ENCODE measurements at regions not wholly inside any gene's neighbourhood (a gene's known extent, or its start where the extent isn't known, plus 50 kb on each side); places are given as distances from the start of the nearest gene placed in this dataset.

DNA sequence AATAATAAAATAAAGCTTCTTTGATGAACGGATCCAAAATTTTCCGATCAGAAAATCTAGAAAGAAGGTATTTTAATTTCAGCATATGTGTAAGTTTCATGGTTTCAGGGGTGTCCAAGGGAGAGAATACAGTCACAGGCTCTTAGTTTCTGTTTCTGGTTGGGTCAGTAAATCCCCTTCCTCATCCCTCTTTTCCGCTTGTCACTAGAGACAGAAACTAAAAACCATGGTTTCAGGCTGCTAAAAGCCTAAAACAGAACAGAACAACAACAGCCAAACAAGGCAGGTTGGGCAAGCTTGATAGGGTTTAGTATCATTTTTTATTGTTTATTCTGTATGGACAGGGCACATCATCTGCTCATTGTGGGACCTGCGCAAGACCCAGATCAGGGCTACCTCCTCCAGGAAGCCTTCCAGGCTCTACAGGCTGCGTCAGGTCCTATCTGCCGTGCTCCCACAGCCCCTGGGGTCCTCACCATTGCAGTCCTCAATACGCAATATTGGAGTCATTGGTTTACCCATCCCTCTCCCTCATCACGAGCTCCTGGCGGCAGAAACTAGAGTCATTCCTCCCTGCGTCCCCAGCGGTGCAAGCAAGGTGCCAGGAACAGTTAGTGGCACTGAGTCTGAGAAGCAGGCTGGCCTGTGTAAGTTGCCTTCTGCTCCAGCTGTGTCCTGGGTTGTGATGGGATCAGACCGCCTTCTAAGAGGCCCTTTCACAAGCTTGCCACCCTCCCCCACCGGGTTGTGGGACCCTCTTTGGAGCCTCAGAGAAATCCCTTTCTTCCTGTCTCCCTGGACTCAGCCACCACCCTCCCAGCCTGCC is 70.2 kb upstream of the CUX1 start:
- Histone ChIP-seq H3K36me3 (no peaks in the 10 kb centered on the region), H3K27ac (no peak overlapping the region), H3K4me3 (no peak overlapping the region), H3K4me1 (peaks cover 0 to 7% (median 5%) of the 10 kb centered on the region in 4 donors), H3K27me3 (no peaks in the 10 kb centered on the region), H3K9me3 (no peaks in the 10 kb centered on the region)
- no peak for DNase-seq
- TF ChIP-seq, protein P1, sequence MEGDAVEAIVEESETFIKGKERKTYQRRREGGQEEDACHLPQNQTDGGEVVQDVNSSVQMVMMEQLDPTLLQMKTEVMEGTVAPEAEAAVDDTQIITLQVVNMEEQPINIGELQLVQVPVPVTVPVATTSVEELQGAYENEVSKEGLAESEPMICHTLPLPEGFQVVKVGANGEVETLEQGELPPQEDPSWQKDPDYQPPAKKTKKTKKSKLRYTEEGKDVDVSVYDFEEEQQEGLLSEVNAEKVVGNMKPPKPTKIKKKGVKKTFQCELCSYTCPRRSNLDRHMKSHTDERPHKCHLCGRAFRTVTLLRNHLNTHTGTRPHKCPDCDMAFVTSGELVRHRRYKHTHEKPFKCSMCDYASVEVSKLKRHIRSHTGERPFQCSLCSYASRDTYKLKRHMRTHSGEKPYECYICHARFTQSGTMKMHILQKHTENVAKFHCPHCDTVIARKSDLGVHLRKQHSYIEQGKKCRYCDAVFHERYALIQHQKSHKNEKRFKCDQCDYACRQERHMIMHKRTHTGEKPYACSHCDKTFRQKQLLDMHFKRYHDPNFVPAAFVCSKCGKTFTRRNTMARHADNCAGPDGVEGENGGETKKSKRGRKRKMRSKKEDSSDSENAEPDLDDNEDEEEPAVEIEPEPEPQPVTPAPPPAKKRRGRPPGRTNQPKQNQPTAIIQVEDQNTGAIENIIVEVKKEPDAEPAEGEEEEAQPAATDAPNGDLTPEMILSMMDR (IDR thresholded peaks at IDR 0.05): no peak
- no peak for TF ChIP-seq POLR2A (IDR thresholded peaks at IDR 0.05)

DNA sequence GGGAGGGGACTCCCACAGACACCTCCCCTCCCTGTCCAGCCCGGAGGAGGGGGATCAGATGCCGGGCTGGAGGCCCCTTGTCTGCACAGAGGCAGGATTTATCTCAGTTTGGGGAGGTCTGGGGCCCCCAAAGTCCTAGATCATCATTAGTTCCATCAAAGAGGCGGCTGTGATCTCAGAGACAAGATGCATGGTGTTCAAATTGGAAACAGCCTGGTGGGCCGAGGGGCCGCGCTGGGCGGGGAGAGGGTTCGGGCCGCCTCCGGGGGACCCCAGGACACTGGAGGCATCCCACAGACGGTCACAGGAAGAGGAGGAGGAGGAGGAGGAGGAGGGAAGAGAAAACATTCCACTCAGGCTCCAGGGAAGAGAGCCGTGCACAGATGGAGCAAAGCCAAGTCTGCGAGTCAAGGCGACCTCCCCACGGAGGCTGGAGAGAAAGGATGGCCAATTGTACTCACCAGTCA is 69.5 kb upstream of the CUX1 start:
- Histone ChIP-seq H3K27me3 (no peaks in the 10 kb centered on the region), H3K4me1 (peaks cover 0 to 7% (median 3%) of the 10 kb centered on the region in 4 donors), H3K27ac (no peak overlapping the region), H3K9me3 (no peaks in the 10 kb centered on the region), H3K4me3 (no peak overlapping the region), H3K36me3 (no peaks in the 10 kb centered on the region)
- DNase-seq: no peak
- TF ChIP-seq POLR2A (IDR thresholded peaks at IDR 0.05): no peak
- TF ChIP-seq, protein P1 (IDR thresholded peaks at IDR 0.05): no peak

DNA sequence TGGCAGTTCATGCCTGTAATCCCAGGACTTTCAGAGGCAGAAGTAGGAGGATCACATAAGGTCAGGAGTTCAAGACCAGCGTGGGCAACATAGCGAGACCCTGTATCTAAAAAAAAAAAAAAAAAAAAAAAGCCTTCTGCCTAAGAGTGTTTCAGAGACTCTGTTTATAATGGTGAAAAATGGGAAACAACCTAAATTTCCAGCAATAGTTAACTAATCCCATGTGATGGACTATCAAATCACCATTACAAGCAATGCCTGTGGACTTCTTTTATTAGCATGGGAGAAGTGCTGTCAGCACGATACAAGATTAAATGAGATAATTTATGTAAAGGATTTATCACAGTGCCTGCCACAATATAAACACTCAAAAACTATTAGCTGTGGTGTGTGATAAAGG is 67.5 kb upstream of the CUX1 start:
- Histone ChIP-seq H3K27ac (no peak overlapping the region), H3K4me3 (no peak overlapping the region), H3K9me3 (no peaks in the 10 kb centered on the region), H3K27me3 (no peaks in the 10 kb centered on the region), H3K36me3 (no peaks in the 10 kb centered on the region), H3K4me1 (no peaks in the 10 kb centered on the region)
- DNase-seq: no peak
- TF ChIP-seq POLR2A (IDR thresholded peaks at IDR 0.05): no peak
- TF ChIP-seq, protein P1 (IDR thresholded peaks at IDR 0.05): no peak

DNA sequence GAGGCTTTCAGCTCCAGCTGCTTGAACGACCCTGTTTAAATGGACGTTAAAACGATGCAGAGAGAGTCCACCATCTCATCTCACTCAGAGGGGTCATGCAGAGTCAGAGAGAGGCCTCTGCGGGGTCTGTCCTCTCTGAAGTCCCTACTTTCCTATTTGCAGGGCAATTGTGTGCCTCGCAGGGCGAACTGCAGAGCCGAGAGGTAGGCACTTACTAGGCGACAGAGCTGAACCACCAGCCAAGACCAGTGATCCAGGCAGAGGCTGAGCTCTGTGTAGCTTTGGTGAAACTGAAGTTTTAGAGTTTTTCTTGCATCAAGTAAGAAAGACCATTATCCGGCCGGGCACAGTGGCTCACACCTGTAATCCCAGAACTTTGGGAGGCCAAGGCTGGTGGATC is 64.1 kb upstream of the CUX1 start:
- Histone ChIP-seq H3K27ac (no peak overlapping the region), H3K9me3 (no peaks in the 10 kb centered on the region), H3K36me3 (no peaks in the 10 kb centered on the region), H3K4me3 (no peak overlapping the region), H3K27me3 (no peaks in the 10 kb centered on the region), H3K4me1 (no peaks in the 10 kb centered on the region)
- TF ChIP-seq, protein P1 (IDR thresholded peaks at IDR 0.05): no peak
- TF ChIP-seq POLR2A (IDR thresholded peaks at IDR 0.05): no peak
- no peak for DNase-seq

DNA sequence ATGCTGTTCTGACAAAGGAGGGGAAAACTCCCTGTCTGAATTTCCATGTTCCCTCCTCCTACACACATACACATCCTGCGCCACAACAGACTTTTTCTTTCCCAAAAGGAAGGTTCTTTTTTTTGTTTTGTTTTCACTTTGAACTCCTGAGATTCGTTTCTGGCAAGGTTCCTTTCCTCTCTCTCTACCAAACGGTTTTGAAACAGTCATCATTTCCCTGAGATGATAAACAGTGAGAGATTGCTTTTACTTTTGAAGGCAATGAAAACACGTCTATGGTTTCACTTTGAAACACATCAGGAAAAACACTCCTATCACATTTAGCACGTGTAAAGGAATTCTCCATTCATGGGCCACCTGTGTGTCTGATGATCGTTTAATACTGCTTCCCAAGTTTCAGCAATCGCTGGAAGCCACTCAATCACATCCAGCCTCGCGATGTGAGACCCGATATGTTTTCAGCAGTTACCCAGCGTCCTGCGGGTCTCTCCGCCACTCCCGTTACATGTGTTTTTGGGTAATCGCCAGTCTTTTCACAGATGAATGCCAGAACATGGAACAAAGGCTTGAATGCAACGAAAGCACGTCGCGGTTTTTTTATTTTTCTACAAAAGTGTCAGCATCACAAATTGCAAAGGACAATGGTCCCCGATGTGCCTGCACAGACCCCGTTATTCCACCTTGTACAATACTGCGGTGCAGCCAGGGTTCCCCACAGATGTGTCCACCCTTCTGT is 62.8 kb upstream of the CUX1 start:
- Histone ChIP-seq H3K36me3 (no peaks in the 10 kb centered on the region), H3K27me3 (no peaks in the 10 kb centered on the region), H3K4me1 (no peaks in the 10 kb centered on the region), H3K4me3 (peak overlapping the region; percentile 12 to 47 (median 36)), H3K9me3 (no peaks in the 10 kb centered on the region), H3K27ac (no peak overlapping the region)
- TF ChIP-seq, protein P1 (IDR thresholded peaks at IDR 0.05): no peak
- no peak for TF ChIP-seq POLR2A (IDR thresholded peaks at IDR 0.05)
- no peak for DNase-seq
